SU-DHL-6 (cell line): ENCODE measurements at regions not wholly inside any gene's neighbourhood (a gene's known extent, or its start where the extent isn't known, plus 50 kb on each side); places are given as distances from the start of the nearest gene placed in this dataset.

Experiments used
- H2AFZ ChIP-seq: fragments of 200-600 bp; sonication (generic); 2 replicates; pipeline ENCODE4 v1.6.1; 2014; ENCODE audit warnings: low read depth, mild to moderate bottlenecking, moderate library complexity, mixed read lengths, antibody characterized with exemption, low read length; ENCODE audit not compliant: severe bottlenecking
- H3F3A ChIP-seq: fragments of 200-600 bp; shearing (Covaris generic); 2 replicates; pipeline ENCODE4 v1.6.0; 2016; ENCODE audit warnings: antibody characterized with exemption, mild to moderate bottlenecking; ENCODE audit not compliant: insufficient read depth
- H3K27ac ChIP-seq: fragments of 200-600 bp; sonication (generic); 2 replicates; pipeline ENCODE4 v1.5.1; 2016; ENCODE audit warnings: low read depth, mild to moderate bottlenecking, low read length, moderate library complexity, mixed read lengths
- H3K27me3 ChIP-seq: fragments of 200-600 bp; sonication (generic), shearing (Covaris generic); 2 replicates; pipeline ENCODE4 v1.6.0; 2014; ENCODE audit warnings: mild to moderate bottlenecking, low read length
- H3K36me3 ChIP-seq: fragments of 200-600 bp; sonication (generic); 2 replicates; pipeline ENCODE4 v1.6.1; 2014; ENCODE audit warnings: mild to moderate bottlenecking, low read length, mixed read lengths
- H3K4me2 ChIP-seq: fragments of 300-600, 200-600 bp; shearing (Covaris generic), sonication (generic); 2 replicates; pipeline ENCODE4 v1.6.0; 2014; ENCODE audit warnings: low read length, low read depth, mild to moderate bottlenecking; ENCODE audit not compliant: poor library complexity, severe bottlenecking
- H3K4me3 ChIP-seq: fragments of 200-600 bp; sonication (generic); 2 replicates; pipeline ENCODE4 v1.5.1; 2014; ENCODE audit warnings: antibody characterized with exemption, low read length, mild to moderate bottlenecking, mixed read lengths; ENCODE audit not compliant: insufficient read depth, poor library complexity, severe bottlenecking
- H3K79me2 ChIP-seq: fragments of 200-600 bp; sonication (generic); 2 replicates; pipeline ENCODE4 v1.6.1; 2014; ENCODE audit warnings: mild to moderate bottlenecking, low read length, moderate library complexity; ENCODE audit not compliant: insufficient read depth
- H3K9ac ChIP-seq: fragments of 200-600 bp; sonication (generic); 2 replicates; pipeline ENCODE4 v1.7.0; 2014; ENCODE audit warnings: mild to moderate bottlenecking, low read length
- H3K9me2 ChIP-seq: fragments of 200-600 bp; sonication (generic); replicated peaks from 2 replicates; pipeline ENCODE4 v1.6.1; 2014; ENCODE audit warnings: low read length; ENCODE audit not compliant: insufficient read depth
- H3K9me3 ChIP-seq: fragments of 200-600 bp; sonication (generic); 2 replicates; pipeline ENCODE4 v1.6.1; 2014; ENCODE audit warnings: low read length, mixed read lengths; ENCODE audit not compliant: insufficient read depth
- H4K20me1 ChIP-seq: fragments of 200-600 bp; sonication (generic); 2 replicates; pipeline ENCODE4 v1.6.1; 2014; ENCODE audit warnings: low read depth, mild to moderate bottlenecking, antibody characterized with exemption, low read length, moderate library complexity, mixed read lengths
- CTCF ChIP-seq: fragments of 200-600 bp; sonication (generic); IDR thresholded peaks from one replicate; pipeline ENCODE4 v1.5.1; 2017; ENCODE audit warnings: antibody characterized with exemption, mild to moderate bottlenecking, low read length, moderate library complexity; ENCODE audit not compliant: insufficient read depth, poor library complexity, severe bottlenecking
- EZH2phosphoT487 ChIP-seq: fragments of 200-600 bp; sonication (generic), shearing (Covaris generic); conservative IDR thresholded peaks from 2 replicates; pipeline ENCODE4 v1.6.1; 2018; ENCODE audit warnings: mild to moderate bottlenecking, antibody characterized with exemption, low read length, moderate library complexity, mixed read lengths

DNA sequence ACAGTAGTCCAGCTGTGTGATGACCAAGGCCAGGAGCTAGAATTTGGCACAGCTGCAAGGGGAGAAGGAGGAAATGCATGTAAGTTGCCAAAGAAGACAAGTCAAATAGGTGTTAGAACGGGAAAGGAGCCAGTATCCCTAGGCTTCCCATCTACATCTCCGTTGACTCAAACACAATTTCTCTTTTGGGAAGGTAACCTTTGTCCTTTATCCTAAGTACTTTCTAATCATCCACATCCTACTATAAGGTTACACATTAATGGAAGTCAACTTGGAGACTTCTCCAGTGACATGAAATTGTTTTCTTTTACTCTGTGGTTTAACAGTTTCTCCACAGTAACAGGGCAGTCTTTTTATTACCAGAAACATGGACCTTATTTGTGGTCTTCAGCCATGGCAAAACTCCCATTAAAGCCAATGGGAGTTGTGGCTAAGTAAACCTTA, 620.0 kb downstream of the ANKRD50 start:
- H2AFZ ChIP-seq = no peak overlapping the region
- no peak overlapping the region for H3K27ac ChIP-seq
- no peak overlapping the region for H3K9ac ChIP-seq
- H3K4me2 ChIP-seq = no peak overlapping the region
- no peaks in the 10 kb centered on the region for H3K27me3 ChIP-seq
- H3K36me3 ChIP-seq = no peaks in the 10 kb centered on the region
- H3K79me2 ChIP-seq = no peaks in the 10 kb centered on the region
- no peaks in the 10 kb centered on the region for H4K20me1 ChIP-seq
- H3K9me3 ChIP-seq = no peaks in the 10 kb centered on the region
- no peak for TF ChIP-seq CTCF
- TF ChIP-seq EZH2phosphoT487 = no peak
- H3F3A ChIP-seq = no peaks in the 10 kb centered on the region
- H3K4me3 ChIP-seq = no peak overlapping the region
- H3K9me2 ChIP-seq = no peaks in the 10 kb centered on the region

- Histone ChIP-seq H3K4me3 (no peak overlapping the region), H3K9me3 (no peaks in the 10 kb centered on the region), H3F3A (no peaks in the 10 kb centered on the region), H2AFZ (no peak overlapping the region), H3K27ac (no peak overlapping the region), H3K79me2 (no peaks in the 10 kb centered on the region), H3K36me3 (no peaks in the 10 kb centered on the region), H3K9me2 (no peaks in the 10 kb centered on the region), H3K9ac (no peak overlapping the region), H4K20me1 (no peaks in the 10 kb centered on the region), H3K27me3 (no peaks in the 10 kb centered on the region), H3K4me2 (no peak overlapping the region)
- TF ChIP-seq EZH2phosphoT487 (no peak), CTCF (no peak)
These were observed 616.9 kb downstream of the ANKRD50 start for GRCh38 chr4:124095621-124096020.

DNA sequence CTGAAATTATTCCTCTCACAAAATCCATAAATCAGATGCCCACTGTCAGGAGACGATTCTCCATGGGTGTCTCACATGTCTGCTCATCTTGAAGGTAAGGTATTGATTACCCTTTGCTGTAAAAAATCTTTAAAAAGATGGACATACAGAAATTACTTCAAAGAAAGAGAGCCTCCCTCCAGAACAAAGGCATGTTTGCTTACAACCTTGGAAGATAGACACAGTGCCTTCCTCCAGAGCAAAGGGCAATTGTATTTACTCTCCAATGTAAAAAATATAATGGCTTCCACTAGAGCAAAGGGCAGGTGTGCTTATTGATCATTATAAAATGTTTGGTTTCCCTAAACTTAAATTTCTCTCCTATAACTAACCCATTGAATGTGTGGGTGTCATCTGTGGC, 616.2 kb downstream of the ANKRD50 start:
- H3K4me2 ChIP-seq = no peak overlapping the region
- TF ChIP-seq CTCF (no peak), EZH2phosphoT487 (no peak)
- H4K20me1 ChIP-seq = no peaks in the 10 kb centered on the region
- H3K9me2 ChIP-seq = no peaks in the 10 kb centered on the region
- no peak overlapping the region for H3K4me3 ChIP-seq
- no peak overlapping the region for H2AFZ ChIP-seq
- H3K27me3 ChIP-seq = no peaks in the 10 kb centered on the region
- H3F3A ChIP-seq = no peaks in the 10 kb centered on the region
- H3K79me2 ChIP-seq = no peaks in the 10 kb centered on the region
- H3K9ac ChIP-seq = no peak overlapping the region
- no peak overlapping the region for H3K27ac ChIP-seq
- H3K36me3 ChIP-seq = no peaks in the 10 kb centered on the region
- H3K9me3 ChIP-seq = no peaks in the 10 kb centered on the region

DNA sequence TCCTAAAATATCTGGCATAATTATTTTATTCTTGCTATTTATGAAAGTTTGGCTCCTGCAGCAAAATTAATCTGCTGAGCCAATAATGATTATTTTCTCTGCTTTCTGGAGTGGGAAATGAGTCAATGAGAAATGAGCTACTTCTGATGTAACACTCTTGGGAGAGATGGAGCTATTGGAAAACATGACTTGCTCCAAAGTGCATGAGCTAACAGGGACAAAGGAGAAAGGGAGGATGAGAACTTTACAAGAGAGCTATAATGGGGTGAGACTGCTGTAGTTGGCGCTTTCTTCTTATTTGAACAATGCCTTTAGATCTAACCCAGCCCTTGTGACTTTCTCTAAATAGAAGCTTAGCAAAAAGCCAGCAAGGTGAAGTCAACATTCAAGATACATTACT, 615.1 kb downstream of the ANKRD50 start:
- no peaks in the 10 kb centered on the region for H3K36me3 ChIP-seq
- no peak overlapping the region for H3K4me3 ChIP-seq
- H3K9me3 ChIP-seq = no peaks in the 10 kb centered on the region
- H3K9ac ChIP-seq = no peak overlapping the region
- H3K27ac ChIP-seq = no peak overlapping the region
- TF ChIP-seq CTCF = no peak
- TF ChIP-seq EZH2phosphoT487 = no peak
- H4K20me1 ChIP-seq = no peaks in the 10 kb centered on the region
- no peaks in the 10 kb centered on the region for H3K27me3 ChIP-seq
- H3K79me2 ChIP-seq = no peaks in the 10 kb centered on the region
- no peak overlapping the region for H2AFZ ChIP-seq
- H3K4me2 ChIP-seq = no peak overlapping the region
- no peaks in the 10 kb centered on the region for H3K9me2 ChIP-seq
- no peaks in the 10 kb centered on the region for H3F3A ChIP-seq
